GM23338 (cell line): ENCODE measurements at regions not wholly inside any gene's neighbourhood (a gene's known extent, or its start where the extent isn't known, plus 50 kb on each side); places are given as distances from the start of the nearest gene placed in this dataset.

Experiments used
- ATAC-seq: fragments of 200-7000 bp; cut with Tn5 transposase; 3 replicates; pipeline ENCODE4 v1.9.1; 2020
- DNase-seq: peaks from one replicate; pipeline ENCODE4 v3.0.0-alpha.2; 2015; ENCODE audit warnings: low spot score
- H2AFZ ChIP-seq: fragments of 200-600 bp; sonication (generic); 2 replicates; pipeline ENCODE4 v1.8.0; 2016; ENCODE audit warnings: antibody characterized with exemption, mild to moderate bottlenecking, moderate library complexity
- H3F3A ChIP-seq: fragments of 200-600 bp; sonication (generic); replicated peaks from 2 replicates; pipeline ENCODE4 v1.8.0; 2017; ENCODE audit warnings: antibody characterized with exemption, mixed run types, low read depth
- H3K27ac ChIP-seq: fragments of 200-600 bp; sonication (generic); 2 replicates; pipeline ENCODE4 v1.6.1; 2016; ENCODE audit warnings: low read depth
- H3K27me3 ChIP-seq: fragments of 200-600 bp; sonication (generic); 2 replicates; pipeline ENCODE4 v1.8.0; 2016; ENCODE audit warnings: mild to moderate bottlenecking, mixed run types, moderate library complexity; ENCODE audit not compliant: insufficient read depth
- H3K36me3 ChIP-seq: fragments of 200-600 bp; sonication (generic); 2 replicates; pipeline ENCODE4 v1.8.0; 2016; ENCODE audit warnings: mild to moderate bottlenecking; ENCODE audit not compliant: insufficient read depth
- H3K4me1 ChIP-seq: fragments of 200-600 bp; sonication (generic); 2 replicates; pipeline ENCODE4 v1.8.0; 2016; ENCODE audit warnings: mild to moderate bottlenecking, moderate library complexity; ENCODE audit not compliant: insufficient read depth
- H3K4me2 ChIP-seq: fragments of 200-600 bp; sonication (generic); 2 replicates; pipeline ENCODE4 v1.7.1; 2017; ENCODE audit warnings: mixed run types
- H3K4me3 ChIP-seq: fragments of 200-600 bp; sonication (generic); 2 replicates; pipeline ENCODE4 v1.6.1; 2016; ENCODE audit warnings: mixed run types
- H3K79me2 ChIP-seq: fragments of 200-600 bp; sonication (generic); replicated peaks from 2 replicates; pipeline ENCODE4 v1.8.0; 2017; ENCODE audit warnings: mild to moderate bottlenecking; ENCODE audit not compliant: insufficient read depth
- H3K9me2 ChIP-seq: fragments of 200-600 bp; sonication (generic); 2 replicates; pipeline ENCODE4 v1.8.0; 2017; ENCODE audit not compliant: insufficient read depth
- H4K20me1 ChIP-seq: fragments of 200-600 bp; sonication (generic); replicated peaks from 2 replicates; pipeline ENCODE4 v1.8.0; 2017; ENCODE audit warnings: mild to moderate bottlenecking; ENCODE audit not compliant: insufficient read depth
- H3K27ac Mint-ChIP-seq: 2 replicates; pipeline ENCODE4 v1.8.0; 2020; ENCODE audit warnings: inconsistent platforms, mild to moderate bottlenecking, moderate library complexity, mixed read lengths
- H3K27me3 Mint-ChIP-seq: 3 replicates; pipeline ENCODE4 v1.8.0; 2022; ENCODE audit warnings: low read depth, mild to moderate bottlenecking, moderate library complexity, mixed read lengths, inconsistent platforms; ENCODE audit not compliant: insufficient read depth, poor library complexity
- H3K36me3 Mint-ChIP-seq: 3 replicates; pipeline ENCODE4 v1.8.0; 2021; ENCODE audit warnings: low read depth, mild to moderate bottlenecking, inconsistent platforms, moderate library complexity, mixed read lengths
- H3K4me1 Mint-ChIP-seq: 3 replicates; pipeline ENCODE4 v1.8.0; 2020; ENCODE audit warnings: mild to moderate bottlenecking, inconsistent platforms, mixed read lengths
- H3K4me3 Mint-ChIP-seq: 3 replicates; pipeline ENCODE4 v1.8.0; 2021; ENCODE audit warnings: moderate library complexity, mild to moderate bottlenecking, inconsistent platforms, mixed read lengths
- H3K9me3 Mint-ChIP-seq: 3 replicates; pipeline ENCODE4 v1.8.0; 2020; ENCODE audit warnings: moderate library complexity, mild to moderate bottlenecking, inconsistent platforms, mixed read lengths
- CTCF ChIP-seq, 2 experiments: fragments of 200-600 bp in 1 of 2; sonication (generic) in 1 of 2; conservative IDR thresholded peaks; 2 replicates each; pipeline versions ENCODE4 v1.5.1 to v1.6.1; 2016 to 2017; ENCODE audit warnings: antibody characterized with exemption in 2 of 2, low read depth in 2 of 2, mild to moderate bottlenecking in 2 of 2, moderate library complexity in 1 of 2
- ETS1 ChIP-seq: IDR thresholded peaks from 2 replicates; pipeline ENCODE4 v1.6.1; 2016; ENCODE audit warnings: antibody characterized with exemption
- EZH2 ChIP-seq: fragments of 200-600 bp; sonication (generic); IDR thresholded peaks from one replicate; pipeline ENCODE4 v1.8.0; 2017; ENCODE audit warnings: antibody characterized with exemption, mild to moderate bottlenecking, low read depth; ENCODE audit not compliant: unreplicated experiment
- JUNB ChIP-seq: IDR thresholded peaks from one replicate; pipeline ENCODE4 v1.6.1; 2016; ENCODE audit warnings: antibody characterized with exemption; ENCODE audit not compliant: unreplicated experiment
- NANOG ChIP-seq: IDR thresholded peaks from 2 replicates; pipeline ENCODE4 v1.6.1; 2016; ENCODE audit warnings: antibody characterized with exemption, borderline replicate concordance
- REST ChIP-seq: IDR thresholded peaks from one replicate; pipeline ENCODE4 v1.6.1; 2018; ENCODE audit warnings: antibody characterized with exemption; ENCODE audit not compliant: unreplicated experiment
- STAT1 ChIP-seq: IDR thresholded peaks from one replicate; pipeline ENCODE4 v1.6.1; 2016; ENCODE audit warnings: antibody characterized with exemption; ENCODE audit not compliant: unreplicated experiment
- ZNF331 ChIP-seq: fragments of 250-450 bp; sonication (Bioruptor Pico); IDR thresholded peaks from 2 replicates; pipeline ENCODE4 v1.5.0; 2020; ENCODE audit warnings: low read depth, mild to moderate bottlenecking, moderate library complexity
- ZNF462 ChIP-seq: fragments of 250-450 bp; sonication (Bioruptor Pico); IDR thresholded peaks from 2 replicates; pipeline ENCODE4 v1.5.0; 2020; ENCODE audit warnings: mild to moderate bottlenecking, moderate library complexity

- Mint-ChIP-seq H3K4me1 (peaks cover 3% of the 10 kb centered on the region; the same call in 1 of the 3 replicates), H3K27me3 (peaks cover 5% of the 10 kb centered on the region), H3K27ac (no peak overlapping the region), H3K36me3 (no peaks in the 10 kb centered on the region), H3K9me3 (no peaks in the 10 kb centered on the region), H3K4me3 (no peak overlapping the region)
- no peak for DNase-seq
- ATAC-seq, result no peak
- Histone ChIP-seq H3K36me3 (no peaks in the 10 kb centered on the region), H2AFZ (no peak overlapping the region), H3K4me2 (no peak overlapping the region), H3K27ac (no peak overlapping the region), H3K4me3 (no peak overlapping the region), H3F3A (no peaks in the 10 kb centered on the region), H3K27me3 (no peaks in the 10 kb centered on the region), H3K9me2 (peaks cover 7% of the 10 kb centered on the region; the same call in 1 of the 2 replicates), H3K79me2 (no peaks in the 10 kb centered on the region), H3K4me1 (no peaks in the 10 kb centered on the region), H4K20me1 (no peaks in the 10 kb centered on the region)
- no peak for TF ChIP-seq NANOG
Observed at GRCh38 chr2:128598862-128599441, 280.3 kb upstream of the HS6ST1 start.

GRCh38 chr2:128599700-128600099 lies 281.0 kb upstream of the HS6ST1 start:
- H3K4me3 Mint-ChIP-seq, result no peak overlapping the region
- Histone ChIP-seq H3K27ac (no peak overlapping the region), H3K4me3 (no peak overlapping the region)
- TF ChIP-seq CTCF (conservative IDR thresholded peaks at IDR 0.05; ENCODE audit: low read depth in 2 of 2) (no peak), STAT1 (no peak), NANOG (no peak), JUNB (no peak), REST (no peak), EZH2 (no peak), ZNF331 (CRISPR knock-in tag) (no peak), ETS1 (no peak), ZNF462 (CRISPR knock-in tag) (no peak)

More at GRCh38 chr2:128599700-128600099, 281.0 kb upstream of the HS6ST1 start:
- H3F3A ChIP-seq, result no peaks in the 10 kb centered on the region
- no peak overlapping the region for H3K4me2 ChIP-seq
- no peaks in the 10 kb centered on the region for H4K20me1 ChIP-seq
- no peak for DNase-seq
- Mint-ChIP-seq H3K27ac (no peak overlapping the region), H3K36me3 (no peaks in the 10 kb centered on the region), H3K9me3 (no peaks in the 10 kb centered on the region), H3K27me3 (peaks cover 8% of the 10 kb centered on the region), H3K4me1 (peaks cover 3% of the 10 kb centered on the region; the same call in 1 of the 3 replicates)
- no peaks in the 10 kb centered on the region for H3K27me3 ChIP-seq
- H3K36me3 ChIP-seq, result no peaks in the 10 kb centered on the region
- H3K79me2 ChIP-seq, result no peaks in the 10 kb centered on the region
- no peak for ATAC-seq
- H2AFZ ChIP-seq, result no peak overlapping the region
- peaks cover 7% of the 10 kb centered on the region; the same call in 1 of the 2 replicates for H3K9me2 ChIP-seq
- H3K4me1 ChIP-seq, result no peaks in the 10 kb centered on the region
